Stomach (tissue), 8 donors: ENCODE measurements at regions not wholly inside any gene's neighbourhood (a gene's known extent, or its start where the extent isn't known, plus 50 kb on each side); places are given as distances from the start of the nearest gene placed in this dataset.

Experiments used
- DNase-seq, 2 donors: peaks; one replicate each; pipeline versions ENCODE4 v3.0.0 to v3.0.0-alpha.2; 2013 to 2019
- H3K27ac ChIP-seq, 5 donors: fragments of 200-600 bp in 4 of 5; sonication (generic) in 4 of 5; one replicate each; pipeline ENCODE4 v1.5.1; 2013 to 2019; ENCODE audit warnings: mild to moderate bottlenecking in 1 of 5, moderate library complexity in 1 of 5
- H3K27me3 ChIP-seq, 3 donors: fragments of 200-600 bp; sonication (generic); one replicate each; pipeline ENCODE4 v1.5.1; 2017 to 2019; ENCODE audit warnings: mixed run types in 1 of 3
- H3K36me3 ChIP-seq, 4 donors: fragments of 200-600 bp; sonication (generic); 1 replicate in 3 of 4; 2 replicates in 1 of 4; pipeline ENCODE4 v1.5.1; 2016 to 2019
- H3K4me1 ChIP-seq, 4 donors: fragments of 200-600 bp; sonication (generic); one replicate each; pipeline ENCODE4 v1.5.1; 2016 to 2019
- H3K4me3 ChIP-seq, 4 donors: fragments of 200-600 bp; sonication (generic) in 3 of 4; one replicate each; pipeline ENCODE4 v1.5.1; 2016 to 2019; ENCODE audit warnings: mild to moderate bottlenecking in 1 of 4
- H3K9me3 ChIP-seq, 4 donors: fragments of 200-600 bp; sonication (generic); one replicate each; pipeline ENCODE4 v1.5.1; 2016 to 2019
- EP300 ChIP-seq: sonication (generic); formaldehyde crosslinking; IDR thresholded peaks from one replicate; pipeline ENCODE4 v1.6.1; 2017; ENCODE audit warnings: antibody characterized with exemption
- POLR2A ChIP-seq, 4 donors: fragments of 450-650 bp; IDR thresholded peaks; one replicate each; pipeline ENCODE4 v1.6.1; 2016; ENCODE audit warnings: antibody characterized with exemption in 4 of 4, control low read depth in 2 of 4, mild to moderate bottlenecking in 1 of 4, moderate library complexity in 1 of 4
- POLR2AphosphoS5 ChIP-seq, 3 donors: sonication (generic); formaldehyde crosslinking; IDR thresholded peaks; one replicate each; pipeline ENCODE4 v1.6.1; 2016; ENCODE audit warnings: antibody characterized with exemption in 3 of 3
- WGBS, 5 donors: extraction: QIAGEN DNeasy Blood & Tissue Kit in 3 of 5; methylation state at CpG; one replicate each; pipeline versions ENCODE4 v1.1.5 to v1.1.7; 2013 to 2018; 5-methylcytosine and 5-hydroxymethylcytosine counted together
- intact Hi-C: fragments of 100-400 bp; cut with DNase I; formaldehyde crosslinking; loops from one replicate; pipeline ENCODE4 v1.15.1; 2023; ENCODE audit warnings: low total_unique reads
- TF ChIP-seq, protein P1 (sequence below), 7 experiments: fragments of 450-650 bp in 4 of 7; fragments of 200-600 bp in 3 of 7; sonication (generic) in 3 of 7; IDR thresholded peaks; one replicate each; pipeline ENCODE4 v1.5.1; 2016 to 2019; ENCODE audit warnings: antibody characterized with exemption in 7 of 7, control low read depth in 2 of 7, mild to moderate bottlenecking in 1 of 7
- donor health status: healthy with polysubstance abuse.
- donor health status: Bipolar disorder and iron deficiency.
- donor health status: healthy.

DNA sequence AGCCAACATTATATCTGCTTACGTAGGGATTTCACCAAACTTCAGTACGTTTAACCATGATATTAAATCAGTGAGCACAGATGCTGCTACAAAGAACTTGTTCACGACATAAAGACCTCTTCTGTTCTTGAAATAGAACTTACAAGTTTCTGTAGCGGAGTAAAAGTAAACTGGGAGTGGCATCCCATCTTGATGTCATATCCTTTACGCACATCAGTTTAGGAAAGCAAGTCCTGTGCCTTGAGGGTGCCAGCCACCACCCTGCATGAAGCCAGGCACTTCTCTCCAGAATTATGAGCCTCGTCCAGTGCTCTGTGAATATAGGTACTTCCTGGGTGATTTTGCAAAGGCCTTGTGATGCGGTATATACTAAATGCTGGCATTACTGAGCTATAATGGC lies 122.6 kb downstream of the BTBD3 start:
- H3K4me3 ChIP-seq, result no peak overlapping the region
- H3K36me3 ChIP-seq, result no peaks in the 10 kb centered on the region
- TF ChIP-seq POLR2AphosphoS5 (IDR thresholded peaks at IDR 0.05) (no peak), EP300 (no peak), POLR2A (IDR thresholded peaks at IDR 0.05) (no peak)
- TF ChIP-seq, protein P1, sequence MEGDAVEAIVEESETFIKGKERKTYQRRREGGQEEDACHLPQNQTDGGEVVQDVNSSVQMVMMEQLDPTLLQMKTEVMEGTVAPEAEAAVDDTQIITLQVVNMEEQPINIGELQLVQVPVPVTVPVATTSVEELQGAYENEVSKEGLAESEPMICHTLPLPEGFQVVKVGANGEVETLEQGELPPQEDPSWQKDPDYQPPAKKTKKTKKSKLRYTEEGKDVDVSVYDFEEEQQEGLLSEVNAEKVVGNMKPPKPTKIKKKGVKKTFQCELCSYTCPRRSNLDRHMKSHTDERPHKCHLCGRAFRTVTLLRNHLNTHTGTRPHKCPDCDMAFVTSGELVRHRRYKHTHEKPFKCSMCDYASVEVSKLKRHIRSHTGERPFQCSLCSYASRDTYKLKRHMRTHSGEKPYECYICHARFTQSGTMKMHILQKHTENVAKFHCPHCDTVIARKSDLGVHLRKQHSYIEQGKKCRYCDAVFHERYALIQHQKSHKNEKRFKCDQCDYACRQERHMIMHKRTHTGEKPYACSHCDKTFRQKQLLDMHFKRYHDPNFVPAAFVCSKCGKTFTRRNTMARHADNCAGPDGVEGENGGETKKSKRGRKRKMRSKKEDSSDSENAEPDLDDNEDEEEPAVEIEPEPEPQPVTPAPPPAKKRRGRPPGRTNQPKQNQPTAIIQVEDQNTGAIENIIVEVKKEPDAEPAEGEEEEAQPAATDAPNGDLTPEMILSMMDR (IDR thresholded peaks at IDR 0.05), result no peak
- no peak for DNase-seq
- 83 to 90% (median 86%) methylated on average over 7 of the region's 7 CpGs for WGBS, 5 donors
- H3K27ac ChIP-seq, result no peak overlapping the region
- no peaks in the 10 kb centered on the region for H3K9me3 ChIP-seq
- no peaks in the 10 kb centered on the region for H3K27me3 ChIP-seq
- intact Hi-C loops, result no loop called here
- H3K4me1 ChIP-seq, result no peaks in the 10 kb centered on the region

DNA sequence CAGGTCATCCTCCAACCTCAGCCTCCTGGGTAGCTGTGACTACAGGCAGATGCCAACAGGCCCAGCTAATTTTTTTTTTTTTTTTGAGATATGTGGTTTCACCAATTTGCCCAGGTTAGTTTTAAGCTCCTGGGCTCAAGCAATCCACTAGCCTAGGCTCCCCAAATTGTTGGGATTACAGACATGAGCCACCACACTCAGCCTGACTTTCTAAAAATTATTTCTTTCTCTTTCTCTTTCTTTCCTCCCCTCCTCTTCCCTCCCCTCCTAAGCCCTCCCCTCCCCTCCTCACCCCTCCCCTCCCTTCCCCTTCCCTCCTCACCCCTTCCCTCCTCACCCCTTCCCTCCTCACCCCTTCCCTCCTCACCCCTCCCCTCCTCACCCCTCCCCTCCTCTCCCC lies 127.3 kb downstream of the BTBD3 start:
- intact Hi-C loops, result no loop called here
- Histone ChIP-seq H3K4me1 (peaks cover 0 to 7% (median 0%) of the 10 kb centered on the region in 4 donors), H3K4me3 (no peak overlapping the region), H3K27me3 (no peaks in the 10 kb centered on the region), H3K36me3 (no peaks in the 10 kb centered on the region), H3K27ac (no peak overlapping the region), H3K9me3 (no peaks in the 10 kb centered on the region)
- DNase-seq, result no peak
- TF ChIP-seq POLR2A (IDR thresholded peaks at IDR 0.05) (no peak), EP300 (no peak), POLR2AphosphoS5 (IDR thresholded peaks at IDR 0.05) (no peak)
- TF ChIP-seq, protein P1 (IDR thresholded peaks at IDR 0.05), result no peak

DNA sequence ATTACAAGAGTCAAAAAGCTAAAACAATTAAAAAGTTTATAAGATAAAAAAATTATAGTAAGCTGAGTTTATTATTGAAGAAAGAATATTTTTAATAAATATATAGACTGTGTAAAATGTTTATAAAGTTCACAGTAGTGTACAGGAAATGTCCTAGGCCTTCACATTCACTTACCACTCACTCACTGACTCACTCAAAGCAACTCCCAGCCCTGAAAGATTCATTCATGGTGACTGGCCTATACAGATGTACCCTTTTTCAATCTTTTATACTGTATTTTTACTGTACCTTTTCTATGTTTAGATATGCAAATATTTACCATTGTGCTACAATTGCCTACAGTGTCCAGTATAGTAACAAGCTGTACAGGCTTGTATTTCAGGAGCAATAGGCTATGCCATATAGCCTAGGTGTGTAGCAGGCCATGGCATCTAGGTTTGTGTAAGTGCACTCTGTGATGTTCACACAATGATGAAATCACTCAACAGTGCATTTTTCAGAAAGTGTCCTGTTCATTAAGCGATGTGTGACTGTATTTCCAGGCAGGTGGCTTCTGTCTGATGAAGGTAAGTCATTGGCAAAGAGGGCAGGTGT lies 130.2 kb downstream of the BTBD3 start:
- peaks cover 0 to 7% (median 0%) of the 10 kb centered on the region in 4 donors for H3K4me1 ChIP-seq
- H3K9me3 ChIP-seq, result no peaks in the 10 kb centered on the region
- H3K27me3 ChIP-seq, result no peaks in the 10 kb centered on the region
- no peak overlapping the region for H3K4me3 ChIP-seq
- intact Hi-C loops, result no loop called here
- no peaks in the 10 kb centered on the region for H3K36me3 ChIP-seq
- no peak overlapping the region for H3K27ac ChIP-seq
- no peak for TF ChIP-seq POLR2A (IDR thresholded peaks at IDR 0.05)
- 88 to 100% (median 94%) methylated on average over 1 of the region's 1 CpG for WGBS, 5 donors
- DNase-seq, result no peak

DNA sequence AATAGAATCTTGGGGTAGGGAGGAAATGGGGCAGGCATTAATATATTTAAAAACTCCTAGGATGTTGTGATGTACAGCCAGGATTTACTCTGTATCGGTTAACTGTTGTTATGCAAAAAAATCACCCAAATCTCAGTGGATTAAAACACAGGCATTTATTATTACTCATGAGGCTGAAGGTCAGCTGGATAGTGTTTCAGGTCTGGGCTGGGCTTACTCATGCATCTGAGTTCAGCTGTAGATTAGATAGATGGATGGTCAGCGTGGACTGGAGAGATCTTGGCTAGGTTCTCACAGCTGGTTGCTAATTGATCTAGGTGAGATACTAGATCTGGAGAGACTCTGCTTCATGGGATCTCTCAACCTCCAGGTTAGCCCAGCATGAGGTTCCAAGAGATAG lies 131.4 kb downstream of the BTBD3 start:
- no peak for DNase-seq
- H3K27me3 ChIP-seq, result no peaks in the 10 kb centered on the region
- intact Hi-C loops, result no loop called here
- H3K36me3 ChIP-seq, result no peaks in the 10 kb centered on the region
- TF ChIP-seq POLR2A (IDR thresholded peaks at IDR 0.05) (no peak), EP300 (no peak), POLR2AphosphoS5 (IDR thresholded peaks at IDR 0.05) (no peak)
- TF ChIP-seq, protein P1 (IDR thresholded peaks at IDR 0.05), result no peak
- no peak overlapping the region for H3K4me3 ChIP-seq
- peaks cover 0 to 7% (median 0%) of the 10 kb centered on the region in 4 donors for H3K4me1 ChIP-seq
- 54 to 76% (median 71%) methylated on average over 2 of the region's 2 CpGs for whole genome bisulfite sequencing, 5 donors
- H3K27ac ChIP-seq, result no peak overlapping the region
- H3K9me3 ChIP-seq, result no peaks in the 10 kb centered on the region
